ENCODE measurements at regions not wholly inside any gene's neighbourhood (a gene's known extent, or its start where the extent isn't known, plus 50 kb on each side); places are given as distances from the start of the nearest gene placed in this dataset.

- no peaks in the 10 kb centered on the region for H3K9me3 ChIP-seq (replicated peaks in 1 of 2; ENCODE audit: control insufficient read depth in 2 of 2, insufficient read depth in 1 of 2, low read depth in 1 of 2, low read length in 2 of 2)
- no peak overlapping the region for H3K4me2 ChIP-seq (ENCODE audit: insufficient read depth, low read length, poor library complexity, severe bottlenecking)
- H4K8ac ChIP-seq (ENCODE audit: low read depth, low read length): no peak overlapping the region
- H2AK5ac ChIP-seq (ENCODE audit: low read depth, low read length): no peak overlapping the region
- no peaks in the 10 kb centered on the region for H3K36me3 ChIP-seq (replicated peaks in 1 of 2; ENCODE audit: control insufficient read depth in 2 of 2, insufficient read depth in 2 of 2, low read length in 2 of 2)
- no peak overlapping the region for H2BK15ac ChIP-seq (ENCODE audit: low read length)
- no peak overlapping the region for H2BK5ac ChIP-seq (ENCODE audit: low read length)
- no peaks in the 10 kb centered on the region for H3K27me3 ChIP-seq (ENCODE audit: control insufficient read depth in 3 of 3, insufficient read depth in 3 of 3, low read depth in 1 of 3, low read length in 3 of 3)
- WGBS, 2 donors (ENCODE audit: extremely low coverage in 2 of 2, insufficient read length in 2 of 2, insufficient replicate concordance in 1 of 2): no CpG with 5 or more reads among the region's 2 CpGs
- no peak overlapping the region for H3K23ac ChIP-seq (ENCODE audit: low read depth, low read length, poor library complexity)
- H3K14ac ChIP-seq (ENCODE audit: low read length): no peak overlapping the region
- H2AFZ ChIP-seq (ENCODE audit: low read length): no peak overlapping the region
- no peak overlapping the region for H3K4me3 ChIP-seq (ENCODE audit: low read length in 2 of 2)
- no peak overlapping the region for H3K9ac ChIP-seq (ENCODE audit: low read depth, low read length, poor library complexity)
- no peak overlapping the region for H2BK120ac ChIP-seq (ENCODE audit: low read depth, low read length)
- H4K91ac ChIP-seq (ENCODE audit: low read depth, low read length, poor library complexity): no peak overlapping the region
- H3K4ac ChIP-seq (ENCODE audit: low read length): no peak overlapping the region
- no peak overlapping the region for H3K18ac ChIP-seq (ENCODE audit: low read length)
- DNase-seq (ENCODE audit: low spot score): no peak
- H2BK12ac ChIP-seq (ENCODE audit: low read length): no peak overlapping the region
- no peaks in the 10 kb centered on the region for H3K79me1 ChIP-seq (ENCODE audit: low read depth, low read length)
- H3K4me1 ChIP-seq (ENCODE audit: control insufficient read depth in 2 of 2, insufficient read depth in 1 of 2, low read depth in 1 of 2, low read length in 2 of 2): peaks cover 0 to 5% of the 10 kb centered on the region in 2 donors
- H3K27ac ChIP-seq (replicated peaks; ENCODE audit: low read length): no peak overlapping the region
Observed at GRCh38 chr5:117504305-117504704, 929.7 kb upstream of the SEMA6A start.

- Histone ChIP-seq H3K23ac (ENCODE audit: low read depth, low read length, poor library complexity) (no peak overlapping the region), H3K4ac (ENCODE audit: low read length) (no peak overlapping the region), H3K4me1 (ENCODE audit: control insufficient read depth in 2 of 2, insufficient read depth in 1 of 2, low read depth in 1 of 2, low read length in 2 of 2) (no peaks in the 10 kb centered on the region), H4K8ac (ENCODE audit: low read depth, low read length) (no peak overlapping the region), H2BK5ac (ENCODE audit: low read length) (no peak overlapping the region), H3K9me3 (replicated peaks in 1 of 2; ENCODE audit: control insufficient read depth in 2 of 2, insufficient read depth in 1 of 2, low read depth in 1 of 2, low read length in 2 of 2) (no peaks in the 10 kb centered on the region), H2BK15ac (ENCODE audit: low read length) (no peak overlapping the region), H3K4me2 (ENCODE audit: insufficient read depth, low read length, poor library complexity, severe bottlenecking) (no peak overlapping the region), H4K91ac (ENCODE audit: low read depth, low read length, poor library complexity) (no peak overlapping the region), H2BK120ac (ENCODE audit: low read depth, low read length) (no peak overlapping the region), H3K27ac (replicated peaks; ENCODE audit: low read length) (no peak overlapping the region), H2AK5ac (ENCODE audit: low read depth, low read length) (no peak overlapping the region), H3K4me3 (ENCODE audit: low read length in 2 of 2) (no peak overlapping the region), H3K14ac (ENCODE audit: low read length) (no peak overlapping the region), H3K27me3 (ENCODE audit: control insufficient read depth in 3 of 3, insufficient read depth in 3 of 3, low read depth in 1 of 3, low read length in 3 of 3) (no peaks in the 10 kb centered on the region), H2AFZ (ENCODE audit: low read length) (peak overlapping the region; percentile 36), H3K79me1 (ENCODE audit: low read depth, low read length) (no peaks in the 10 kb centered on the region), H3K18ac (ENCODE audit: low read length) (no peak overlapping the region), H3K9ac (ENCODE audit: low read depth, low read length, poor library complexity) (no peak overlapping the region), H2BK12ac (ENCODE audit: low read length) (no peak overlapping the region), H3K36me3 (replicated peaks in 1 of 2; ENCODE audit: control insufficient read depth in 2 of 2, insufficient read depth in 2 of 2, low read length in 2 of 2) (no peaks in the 10 kb centered on the region)
- no CpG with 5 or more reads among the region's 3 CpGs for WGBS, 2 donors (ENCODE audit: extremely low coverage in 2 of 2, insufficient read length in 2 of 2, insufficient replicate concordance in 1 of 2)
- no peak for DNase-seq (ENCODE audit: low spot score)
Observed at GRCh38 chr5:117497601-117498000, 923.0 kb upstream of the SEMA6A start.

- Histone ChIP-seq H3K18ac (ENCODE audit: low read length) (no peak overlapping the region), H2BK12ac (ENCODE audit: low read length) (no peak overlapping the region), H3K14ac (ENCODE audit: low read length) (no peak overlapping the region), H3K36me3 (replicated peaks in 1 of 2; ENCODE audit: control insufficient read depth in 2 of 2, insufficient read depth in 2 of 2, low read length in 2 of 2) (no peaks in the 10 kb centered on the region), H3K4me3 (ENCODE audit: low read length in 2 of 2) (no peak overlapping the region), H3K9ac (ENCODE audit: low read depth, low read length, poor library complexity) (no peak overlapping the region), H4K8ac (ENCODE audit: low read depth, low read length) (no peak overlapping the region), H2BK120ac (ENCODE audit: low read depth, low read length) (no peak overlapping the region), H3K9me3 (replicated peaks in 1 of 2; ENCODE audit: control insufficient read depth in 2 of 2, insufficient read depth in 1 of 2, low read depth in 1 of 2, low read length in 2 of 2) (no peaks in the 10 kb centered on the region), H2AFZ (ENCODE audit: low read length) (no peak overlapping the region), H3K23ac (ENCODE audit: low read depth, low read length, poor library complexity) (no peak overlapping the region), H2BK15ac (ENCODE audit: low read length) (no peak overlapping the region), H2BK5ac (ENCODE audit: low read length) (no peak overlapping the region), H2AK5ac (ENCODE audit: low read depth, low read length) (no peak overlapping the region), H3K4ac (ENCODE audit: low read length) (no peak overlapping the region), H3K27me3 (ENCODE audit: control insufficient read depth in 3 of 3, insufficient read depth in 3 of 3, low read depth in 1 of 3, low read length in 3 of 3) (no peaks in the 10 kb centered on the region), H3K4me1 (ENCODE audit: control insufficient read depth in 2 of 2, insufficient read depth in 1 of 2, low read depth in 1 of 2, low read length in 2 of 2) (no peaks in the 10 kb centered on the region), H4K91ac (ENCODE audit: low read depth, low read length, poor library complexity) (no peak overlapping the region), H3K27ac (replicated peaks; ENCODE audit: low read length) (no peak overlapping the region), H3K4me2 (ENCODE audit: insufficient read depth, low read length, poor library complexity, severe bottlenecking) (no peak overlapping the region), H3K79me1 (ENCODE audit: low read depth, low read length) (no peaks in the 10 kb centered on the region)
- DNase-seq (ENCODE audit: low spot score): no peak
- no CpG with 5 or more reads among the region's 1 CpG for WGBS, 2 donors (ENCODE audit: extremely low coverage in 2 of 2, insufficient read length in 2 of 2, insufficient replicate concordance in 1 of 2)
Observed at GRCh38 chr5:117496801-117497200, 922.2 kb upstream of the SEMA6A start.

- Histone ChIP-seq H3K36me3 (replicated peaks in 1 of 2; ENCODE audit: control insufficient read depth in 2 of 2, insufficient read depth in 2 of 2, low read length in 2 of 2) (no peaks in the 10 kb centered on the region), H2AFZ (ENCODE audit: low read length) (peak overlapping the region; percentile 9), H2BK12ac (ENCODE audit: low read length) (no peak overlapping the region), H3K18ac (ENCODE audit: low read length) (no peak overlapping the region), H3K9ac (ENCODE audit: low read depth, low read length, poor library complexity) (no peak overlapping the region), H3K14ac (ENCODE audit: low read length) (no peak overlapping the region), H3K27ac (replicated peaks; ENCODE audit: low read length) (no peak overlapping the region), H3K79me1 (ENCODE audit: low read depth, low read length) (no peaks in the 10 kb centered on the region), H2BK15ac (ENCODE audit: low read length) (no peak overlapping the region), H3K4me2 (ENCODE audit: insufficient read depth, low read length, poor library complexity, severe bottlenecking) (no peak overlapping the region), H3K23ac (ENCODE audit: low read depth, low read length, poor library complexity) (no peak overlapping the region), H3K4me3 (ENCODE audit: low read length in 2 of 2) (no peak overlapping the region), H3K4ac (ENCODE audit: low read length) (no peak overlapping the region), H4K8ac (ENCODE audit: low read depth, low read length) (no peak overlapping the region), H3K4me1 (ENCODE audit: control insufficient read depth in 2 of 2, insufficient read depth in 1 of 2, low read depth in 1 of 2, low read length in 2 of 2) (no peaks in the 10 kb centered on the region), H3K27me3 (ENCODE audit: control insufficient read depth in 3 of 3, insufficient read depth in 3 of 3, low read depth in 1 of 3, low read length in 3 of 3) (no peaks in the 10 kb centered on the region), H2BK120ac (ENCODE audit: low read depth, low read length) (no peak overlapping the region), H3K9me3 (replicated peaks in 1 of 2; ENCODE audit: control insufficient read depth in 2 of 2, insufficient read depth in 1 of 2, low read depth in 1 of 2, low read length in 2 of 2) (no peaks in the 10 kb centered on the region), H2AK5ac (ENCODE audit: low read depth, low read length) (no peak overlapping the region), H4K91ac (ENCODE audit: low read depth, low read length, poor library complexity) (no peak overlapping the region), H2BK5ac (ENCODE audit: low read length) (no peak overlapping the region)
- WGBS, 2 donors (ENCODE audit: extremely low coverage in 2 of 2, insufficient read length in 2 of 2, insufficient replicate concordance in 1 of 2): no CpG with 5 or more reads among the region's 2 CpGs
- DNase-seq (ENCODE audit: low spot score): no peak
Observed at GRCh38 chr5:117494188-117494587, 919.6 kb upstream of the SEMA6A start.

All from neuronal stem cell (in vitro differentiated cells).